HEK293 (cell line): ENCODE measurements at regions not wholly inside any gene's neighbourhood (a gene's known extent, or its start where the extent isn't known, plus 50 kb on each side); places are given as distances from the start of the nearest gene placed in this dataset.
A peak's percentile ranks its signal among the peaks of the same experiment; 100 is the strongest.

ENCODE experiments used
- CTCF ChIA-PET: fragments of 350-600 bp; formaldehyde crosslinking; extraction: SDS; loops from one replicate; lab custom pipeline; 2021; ENCODE audit warnings: antibody characterized with exemption; lab: Yijun Ruan, JAX
- POLR2A ChIA-PET: fragments of 300-600 bp; formaldehyde crosslinking; extraction: SDS; loops from one replicate; lab custom pipeline; 2020; ENCODE audit warnings: antibody characterized with exemption, inconsistent platforms; lab: Yijun Ruan, JAX
- H3K27ac ChIP-seq: fragments of 200-500 bp; sonication (Bioruptor generic); 2 replicates; pipeline ENCODE4 v1.5.1; 2014; ENCODE audit warnings: low read depth, low read length, control low read depth, inconsistent platforms; ENCODE audit errors: extremely low read depth
- H3K36me3 ChIP-seq, 2 experiments: fragments of 200-500 bp in 1 of 2; sonication (Bioruptor generic) in 1 of 2; 1 replicate in 1 of 2; 2 replicates in 1 of 2; pipeline ENCODE4 v1.5.1; 2014 to 2017; ENCODE audit warnings: inconsistent platforms in 2 of 2, low read length in 2 of 2; ENCODE audit not compliant: control insufficient read depth in 2 of 2, insufficient read depth in 1 of 2
- H3K4me1 ChIP-seq: fragments of 200-500 bp; sonication (Bioruptor generic); 2 replicates; pipeline ENCODE4 v1.5.1; 2014; ENCODE audit warnings: mild to moderate bottlenecking, low read length, inconsistent platforms; ENCODE audit not compliant: control insufficient read depth, insufficient read depth
- H3K4me3 ChIP-seq: 2 replicates; pipeline ENCODE4 v1.5.1; 2011; ENCODE audit warnings: low read depth, mild to moderate bottlenecking, control low read depth, low read length, moderate library complexity
- H3K9me3 ChIP-seq: fragments of 200-500 bp; sonication (Bioruptor generic); 2 replicates; pipeline ENCODE4 v1.5.1; 2014; ENCODE audit warnings: low read depth, low read length, inconsistent platforms; ENCODE audit not compliant: control insufficient read depth, insufficient read depth
- GLIS2 ChIP-seq: fragments of 450-650 bp; formaldehyde crosslinking; IDR thresholded peaks from 2 replicates; pipeline ENCODE4 v1.5.1; 2016; ENCODE audit warnings: missing biosample characterization, missing genetic modification characterization
- KLF10 ChIP-seq: fragments of 450-650 bp; IDR thresholded peaks from 2 replicates; pipeline ENCODE4 v1.5.1; 2018; ENCODE audit warnings: missing biosample characterization, mild to moderate bottlenecking, missing genetic modification characterization
- MEIS1 ChIP-seq: sonication (generic); formaldehyde crosslinking; IDR thresholded peaks from 2 replicates; pipeline ENCODE4 v1.8.1; 2022; ENCODE audit warnings: missing genetic modification reagents, mild to moderate bottlenecking, borderline replicate concordance
- MZF1 ChIP-seq: fragments of 450-650 bp; formaldehyde crosslinking; IDR thresholded peaks from 2 replicates; pipeline ENCODE4 v1.5.1; 2017; ENCODE audit warnings: missing biosample characterization, missing genetic modification characterization, borderline replicate concordance
- SP3 ChIP-seq: fragments of 450-650 bp; formaldehyde crosslinking; IDR thresholded peaks from 2 replicates; pipeline ENCODE4 v1.5.1; 2016; ENCODE audit warnings: missing biosample characterization, missing genetic modification characterization
- SP7 ChIP-seq: fragments of 450-650 bp; formaldehyde crosslinking; IDR thresholded peaks from 2 replicates; pipeline ENCODE4 v1.5.1; 2016; ENCODE audit warnings: missing biosample characterization, missing genetic modification characterization
- ZBTB20 ChIP-seq: fragments of 450-650 bp; formaldehyde crosslinking; IDR thresholded peaks from 2 replicates; pipeline ENCODE4 v1.5.1; 2016; ENCODE audit warnings: missing biosample characterization, missing genetic modification characterization
- ZIC2 ChIP-seq: fragments of 450-650 bp; formaldehyde crosslinking; IDR thresholded peaks from 2 replicates; pipeline ENCODE4 v1.5.1; 2016; ENCODE audit warnings: missing biosample characterization, missing genetic modification characterization
- ZNF114 ChIP-seq: fragments of 450-650 bp; formaldehyde crosslinking; IDR thresholded peaks from 2 replicates; pipeline ENCODE4 v1.5.0; 2017; ENCODE audit warnings: missing biosample characterization, missing genetic modification characterization
- ZNF132 ChIP-seq: fragments of 450-650 bp; formaldehyde crosslinking; IDR thresholded peaks from 2 replicates; pipeline ENCODE4 v1.5.1; 2017; ENCODE audit warnings: missing biosample characterization, missing genetic modification characterization, borderline replicate concordance
- ZNF133 ChIP-seq: fragments of 450-650 bp; formaldehyde crosslinking; IDR thresholded peaks from 2 replicates; pipeline ENCODE4 v1.5.1; 2016; ENCODE audit warnings: missing biosample characterization, missing genetic modification characterization
- ZNF157 ChIP-seq: fragments of 450-650 bp; formaldehyde crosslinking; IDR thresholded peaks from 2 replicates; pipeline ENCODE4 v1.5.1; 2016; ENCODE audit warnings: missing biosample characterization, missing genetic modification characterization
- ZNF324 ChIP-seq: fragments of 450-650 bp; formaldehyde crosslinking; IDR thresholded peaks from 2 replicates; pipeline ENCODE4 v1.5.1; 2016; ENCODE audit warnings: missing biosample characterization, missing genetic modification characterization
- ZNF394 ChIP-seq: fragments of 450-650 bp; formaldehyde crosslinking; IDR thresholded peaks from 2 replicates; pipeline ENCODE4 v1.5.1; 2016; ENCODE audit warnings: missing biosample characterization, missing genetic modification characterization, mild to moderate bottlenecking, moderate library complexity, borderline replicate concordance
- ZNF501 ChIP-seq: fragments of 450-650 bp; formaldehyde crosslinking; IDR thresholded peaks from 2 replicates; pipeline ENCODE4 v1.5.1; 2016; ENCODE audit warnings: missing biosample characterization, missing genetic modification characterization
- ZNF529 ChIP-seq: fragments of 450-650 bp; formaldehyde crosslinking; IDR thresholded peaks from 2 replicates; pipeline ENCODE4 v1.5.1; 2017; ENCODE audit warnings: missing genetic modification characterization, missing biosample characterization; ENCODE audit not compliant: insufficient replicate concordance
- ZNF629 ChIP-seq: fragments of 450-650 bp; formaldehyde crosslinking; IDR thresholded peaks from 2 replicates; pipeline ENCODE4 v1.5.1; 2017; ENCODE audit warnings: missing biosample characterization, missing genetic modification characterization
- ZNF664 ChIP-seq: fragments of 450-650 bp; formaldehyde crosslinking; IDR thresholded peaks from 2 replicates; pipeline ENCODE4 v1.5.1; 2016; ENCODE audit warnings: missing biosample characterization, missing genetic modification characterization
- ZNF792 ChIP-seq: fragments of 450-650 bp; formaldehyde crosslinking; IDR thresholded peaks from 2 replicates; pipeline ENCODE4 v1.5.1; 2016; ENCODE audit warnings: missing biosample characterization, missing genetic modification characterization
- TF ChIP-seq, protein P1 (sequence below): fragments of 450-650 bp; formaldehyde crosslinking; IDR thresholded peaks from 2 replicates; pipeline ENCODE4 v1.5.1; 2016; ENCODE audit warnings: missing biosample characterization, missing genetic modification characterization
- TF ChIP-seq, protein P2 (sequence below): fragments of 450-650 bp; formaldehyde crosslinking; IDR thresholded peaks from 2 replicates; pipeline ENCODE4 v1.5.1; 2016; ENCODE audit warnings: missing biosample characterization, missing genetic modification characterization, borderline replicate concordance

DNA sequence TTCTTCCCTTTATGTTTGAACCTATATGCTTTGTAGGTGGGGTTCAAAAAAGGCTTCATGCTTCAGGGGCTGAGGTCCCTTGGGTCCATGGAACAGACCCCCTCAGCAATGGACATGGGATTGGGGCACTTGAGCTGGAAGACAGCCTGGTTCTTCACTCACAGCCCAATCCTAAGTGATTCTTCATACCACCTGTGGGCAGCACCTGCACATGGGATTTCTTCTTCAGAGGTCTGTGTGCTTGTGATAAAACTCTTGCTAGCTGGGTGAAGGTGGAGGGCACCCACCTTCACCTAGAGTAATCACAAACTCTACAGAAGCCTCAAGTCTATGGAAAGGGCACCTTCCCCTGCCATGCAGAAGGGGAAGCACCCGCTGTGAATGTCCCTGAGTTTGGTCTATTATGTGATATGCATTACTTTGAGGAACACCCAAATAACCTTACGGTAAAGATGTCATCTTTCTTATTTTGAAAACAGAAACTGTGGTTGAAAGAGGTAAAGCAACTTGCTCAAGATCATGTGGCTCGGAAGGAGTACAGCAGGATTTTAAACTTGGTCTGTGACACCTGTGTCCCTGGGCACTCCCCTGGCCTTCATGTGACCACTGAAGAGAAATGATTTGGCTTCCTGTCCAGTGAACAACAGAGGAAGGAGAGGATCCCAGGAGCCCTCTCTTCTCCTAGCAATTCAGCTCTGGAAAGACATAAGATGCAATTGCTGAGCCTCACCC lies 469.5 kb upstream of the ZMIZ1 start:
- no peak overlapping the region for H3K4me3 ChIP-seq
- no peak for TF ChIP-seq ZNF324 (tag by site-specific recombination)
- no peak for TF ChIP-seq MZF1
- TF ChIP-seq ZNF114 (tag by site-specific recombination), result no peak
- no peak for TF ChIP-seq ZNF629
- no peak for TF ChIP-seq ZNF394 (tag by site-specific recombination)
- TF ChIP-seq, protein P1, sequence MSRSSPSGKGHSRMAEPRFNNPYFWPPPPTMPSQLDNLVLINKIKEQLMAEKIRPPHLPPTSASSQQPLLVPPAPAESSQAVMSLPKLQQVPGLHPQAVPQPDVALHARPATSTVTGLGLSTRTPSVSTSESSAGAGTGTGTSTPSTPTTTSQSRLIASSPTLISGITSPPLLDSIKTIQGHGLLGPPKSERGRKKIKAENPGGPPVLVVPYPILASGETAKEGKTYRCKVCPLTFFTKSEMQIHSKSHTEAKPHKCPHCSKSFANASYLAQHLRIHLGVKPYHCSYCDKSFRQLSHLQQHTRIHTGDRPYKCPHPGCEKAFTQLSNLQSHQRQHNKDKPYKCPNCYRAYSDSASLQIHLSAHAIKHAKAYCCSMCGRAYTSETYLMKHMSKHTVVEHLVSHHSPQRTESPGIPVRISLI (tag by site-specific recombination), result no peak
- TF ChIP-seq KLF10 (tag by site-specific recombination), result no peak
- TF ChIP-seq ZNF157 (tag by site-specific recombination), result no peak
- TF ChIP-seq SP7 (tag by site-specific recombination), result no peak
- no peak for TF ChIP-seq ZNF501 (tag by site-specific recombination)
- TF ChIP-seq ZNF133 (tag by site-specific recombination), result no peak
- no peak for TF ChIP-seq GLIS2
- TF ChIP-seq ZNF132 (tag by site-specific recombination), result no peak
- TF ChIP-seq SP3 (tag by site-specific recombination), result no peak
- TF ChIP-seq MEIS1 (CRISPR knock-in tag), result no peak
- TF ChIP-seq, protein P2, sequence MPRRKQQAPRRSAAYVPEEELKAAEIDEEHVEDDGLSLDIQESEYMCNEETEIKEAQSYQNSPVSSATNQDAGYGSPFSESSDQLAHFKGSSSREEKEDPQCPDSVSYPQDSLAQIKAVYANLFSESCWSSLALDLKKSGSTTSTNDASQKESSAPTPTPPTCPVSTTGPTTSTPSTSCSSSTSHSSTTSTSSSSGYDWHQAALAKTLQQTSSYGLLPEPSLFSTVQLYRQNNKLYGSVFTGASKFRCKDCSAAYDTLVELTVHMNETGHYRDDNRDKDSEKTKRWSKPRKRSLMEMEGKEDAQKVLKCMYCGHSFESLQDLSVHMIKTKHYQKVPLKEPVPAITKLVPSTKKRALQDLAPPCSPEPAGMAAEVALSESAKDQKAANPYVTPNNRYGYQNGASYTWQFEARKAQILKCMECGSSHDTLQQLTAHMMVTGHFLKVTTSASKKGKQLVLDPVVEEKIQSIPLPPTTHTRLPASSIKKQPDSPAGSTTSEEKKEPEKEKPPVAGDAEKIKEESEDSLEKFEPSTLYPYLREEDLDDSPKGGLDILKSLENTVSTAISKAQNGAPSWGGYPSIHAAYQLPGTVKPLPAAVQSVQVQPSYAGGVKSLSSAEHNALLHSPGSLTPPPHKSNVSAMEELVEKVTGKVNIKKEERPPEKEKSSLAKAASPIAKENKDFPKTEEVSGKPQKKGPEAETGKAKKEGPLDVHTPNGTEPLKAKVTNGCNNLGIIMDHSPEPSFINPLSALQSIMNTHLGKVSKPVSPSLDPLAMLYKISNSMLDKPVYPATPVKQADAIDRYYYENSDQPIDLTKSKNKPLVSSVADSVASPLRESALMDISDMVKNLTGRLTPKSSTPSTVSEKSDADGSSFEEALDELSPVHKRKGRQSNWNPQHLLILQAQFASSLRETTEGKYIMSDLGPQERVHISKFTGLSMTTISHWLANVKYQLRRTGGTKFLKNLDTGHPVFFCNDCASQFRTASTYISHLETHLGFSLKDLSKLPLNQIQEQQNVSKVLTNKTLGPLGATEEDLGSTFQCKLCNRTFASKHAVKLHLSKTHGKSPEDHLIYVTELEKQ, result no peak
- TF ChIP-seq ZNF529 (tag by site-specific recombination), result no peak
- no peak for TF ChIP-seq ZNF664 (tag by site-specific recombination)
- no peak for TF ChIP-seq ZBTB20 (tag by site-specific recombination)
- POLR2A ChIA-PET, result no interaction called here
- H3K4me1 ChIP-seq, result no peaks in the 10 kb centered on the region
- H3K36me3 ChIP-seq, result no peaks in the 10 kb centered on the region
- H3K27ac ChIP-seq, result no peak overlapping the region
- H3K9me3 ChIP-seq, result no peaks in the 10 kb centered on the region
- CTCF ChIA-PET, result no interaction called here

DNA sequence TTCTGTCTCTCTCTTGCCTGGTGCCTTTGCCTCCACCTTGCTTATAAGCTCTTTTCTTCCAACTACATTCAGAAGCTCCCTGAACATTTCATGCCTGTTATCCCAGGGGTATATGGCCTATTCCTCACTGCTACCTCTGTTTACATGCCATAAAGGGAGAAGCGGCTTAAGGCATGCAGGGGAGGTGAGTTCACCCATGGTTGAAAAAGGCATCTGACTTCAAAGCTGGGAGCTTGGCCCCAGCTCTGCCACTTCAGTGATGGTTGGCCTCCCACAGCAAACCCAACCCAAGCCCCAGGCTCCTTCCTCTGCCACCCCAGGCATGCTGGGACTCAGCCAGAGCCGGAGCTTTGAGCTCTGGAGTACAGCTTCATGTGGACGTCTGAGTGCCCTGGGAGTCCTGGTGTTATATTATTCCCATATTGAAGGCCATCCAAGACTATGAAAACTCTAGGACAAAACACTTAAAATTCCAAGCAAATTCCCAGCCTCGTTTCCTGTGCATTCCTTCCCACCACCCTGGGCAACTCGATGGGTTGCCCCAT lies 468.6 kb upstream of the ZMIZ1 start:
- ChIA-PET POLR2A (no interaction called here), CTCF (interaction anchor here (0.8 kb wide), 1 partner anchor 10 kb away, joined by 4 read pairs; no protein-coding TSS in a partner anchor)
- Histone ChIP-seq H3K4me1 (no peaks in the 10 kb centered on the region), H3K27ac (no peak overlapping the region), H3K36me3 (no peaks in the 10 kb centered on the region), H3K9me3 (no peaks in the 10 kb centered on the region), H3K4me3 (no peak overlapping the region)
- no peak for TF ChIP-seq ZNF792
- TF ChIP-seq ZIC2 (tag by site-specific recombination), result peak; percentile 52
